SH-SY5Y (cell line): ENCODE measurements at regions not wholly inside any gene's neighbourhood (a gene's known extent, or its start where the extent isn't known, plus 50 kb on each side); places are given as distances from the start of the nearest gene placed in this dataset.

Experiments used
- GATA2 ChIP-seq: IDR thresholded peaks from 2 replicates; pipeline ENCODE4 v1.6.1; 2011; ENCODE audit warnings: mild to moderate bottlenecking, low read depth, low read length
- GATA3 ChIP-seq: IDR thresholded peaks from 2 replicates; pipeline ENCODE4 v1.6.1; 2011; ENCODE audit warnings: low read depth, mild to moderate bottlenecking, low read length, moderate library complexity

DNA sequence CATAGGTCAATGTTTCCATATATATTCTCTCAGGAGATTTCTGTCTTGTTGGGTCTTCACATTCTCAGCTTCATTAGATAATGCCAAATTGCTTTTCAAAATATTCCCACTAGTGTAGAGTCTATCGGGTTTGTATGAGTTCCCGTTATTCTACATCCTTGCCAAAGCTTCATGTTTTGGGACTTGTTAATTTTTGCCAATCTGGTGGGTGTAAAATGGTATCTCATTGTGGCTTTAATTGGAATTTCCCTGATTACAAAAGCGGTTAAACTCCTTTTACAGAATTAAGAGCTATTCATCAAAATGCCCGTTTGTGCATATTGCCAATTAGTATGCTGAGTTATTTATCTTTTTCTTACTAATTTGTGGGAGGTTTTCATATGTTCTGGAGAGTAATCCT, 708.4 kb upstream of the ADAMTS5 start:
- no peak for TF ChIP-seq GATA2
- no peak for TF ChIP-seq GATA3

DNA sequence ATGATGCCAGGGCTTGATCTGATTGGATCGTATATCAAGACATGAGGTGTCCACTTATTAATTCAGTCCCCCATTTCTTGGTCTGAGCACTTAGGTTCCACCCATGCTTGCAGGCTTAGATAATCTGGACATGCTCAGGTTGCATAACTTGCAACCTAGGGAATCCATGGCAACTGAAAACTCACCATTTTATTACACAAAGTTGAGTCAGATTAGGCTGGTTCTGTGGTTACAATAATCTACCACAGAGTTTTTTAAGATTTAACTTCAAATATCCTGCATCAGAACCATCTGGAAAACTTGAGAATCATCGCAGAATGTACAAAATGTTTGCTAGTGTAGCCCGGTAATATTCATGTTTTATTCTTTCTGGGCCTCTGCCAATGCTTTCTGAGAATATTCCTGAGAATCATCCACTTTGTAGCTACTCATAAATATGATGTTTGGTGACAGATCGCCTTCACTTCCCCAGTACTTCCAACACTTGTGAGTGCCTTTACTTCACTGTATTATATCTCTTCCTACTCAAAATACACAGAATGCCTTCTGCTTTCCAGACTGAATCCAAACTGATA, 707.2 kb upstream of the ADAMTS5 start:
- TF ChIP-seq GATA2 (no peak), GATA3 (no peak)

DNA sequence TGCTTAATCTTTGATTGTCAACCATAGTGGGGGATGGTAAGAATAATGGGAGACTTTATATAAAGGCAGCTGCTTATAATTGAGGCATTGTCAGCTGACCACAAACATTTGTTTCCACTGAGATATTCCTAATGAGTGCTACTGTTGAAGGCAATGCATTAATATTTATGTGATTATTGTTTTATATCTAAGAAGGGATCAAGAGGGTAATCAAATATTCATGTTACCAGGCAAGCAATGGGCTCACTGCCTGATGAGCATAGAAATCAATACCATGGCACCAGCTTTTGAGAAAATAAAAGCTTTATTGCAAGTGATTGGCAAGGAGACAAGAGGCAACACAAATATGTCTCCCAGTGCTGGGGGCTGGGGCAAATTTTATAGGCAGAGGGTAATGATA, 706.7 kb upstream of the ADAMTS5 start:
- TF ChIP-seq GATA3 (no peak), GATA2 (no peak)

DNA sequence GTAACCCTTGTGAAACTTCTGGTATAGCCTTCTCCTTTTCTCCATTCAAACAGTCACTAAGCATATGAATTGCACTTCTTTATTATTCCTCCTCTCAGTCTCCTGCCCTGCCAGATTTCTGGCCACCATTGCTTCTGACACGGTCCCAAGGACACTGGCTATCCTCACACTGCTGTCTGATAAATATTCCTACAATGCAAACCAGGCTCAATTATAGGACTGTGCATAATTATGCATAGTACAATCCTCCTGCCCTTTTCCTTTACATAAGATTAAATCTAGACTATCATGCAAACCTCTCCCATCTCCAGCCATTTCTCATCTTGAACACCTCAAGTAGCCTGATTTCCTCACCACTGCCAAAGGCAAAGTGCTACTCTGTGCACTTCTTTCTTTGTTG, 704.3 kb upstream of the ADAMTS5 start:
- TF ChIP-seq GATA3 (no peak), GATA2 (no peak)

DNA sequence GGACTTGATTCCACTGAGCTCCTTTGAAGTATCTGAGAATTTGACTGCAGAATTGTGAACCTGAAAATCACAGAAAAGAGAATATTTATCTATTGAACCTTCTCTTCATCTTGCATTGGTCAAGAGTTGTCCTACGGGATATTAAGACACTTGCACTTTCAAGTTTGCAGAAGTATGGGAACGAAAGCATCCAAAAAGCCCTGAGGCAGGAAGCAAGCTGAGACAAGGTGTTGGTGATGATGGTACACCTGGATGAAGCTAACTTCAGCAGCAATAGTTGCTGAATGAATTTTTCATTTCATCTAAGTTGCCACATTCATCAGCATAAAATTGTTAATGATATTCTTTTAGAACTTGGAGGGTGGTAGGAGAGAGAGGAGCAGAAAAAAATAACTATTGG, 686.6 kb upstream of the ADAMTS5 start:
- TF ChIP-seq GATA2 (no peak), GATA3 (no peak)

GRCh38 chr21:27649762-27650161, 682.9 kb upstream of the ADAMTS5 start:
- TF ChIP-seq GATA2 (no peak), GATA3 (no peak)

GRCh38 chr21:27649323-27649722, 682.4 kb upstream of the ADAMTS5 start:
- TF ChIP-seq GATA2 (no peak), GATA3 (no peak)

DNA sequence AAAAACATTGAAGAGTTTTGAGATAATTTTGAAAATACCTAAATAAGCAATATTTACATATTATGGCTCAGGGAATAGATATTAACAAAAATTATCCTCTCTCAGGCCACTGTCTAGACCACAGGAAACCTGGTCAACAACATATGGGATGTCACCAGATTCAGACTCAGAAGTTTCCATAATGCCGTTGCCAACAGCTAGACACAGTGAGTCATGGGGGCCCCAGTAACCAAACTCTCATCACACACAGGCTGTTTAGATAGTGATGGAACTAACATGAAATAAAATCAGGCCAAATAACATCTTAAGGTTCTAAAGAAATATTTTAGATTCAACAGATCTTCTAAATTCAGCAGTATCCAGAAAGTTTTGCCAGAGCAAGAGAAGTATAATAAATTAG, 681.7 kb upstream of the ADAMTS5 start:
- TF ChIP-seq GATA2 (no peak), GATA3 (no peak)

DNA sequence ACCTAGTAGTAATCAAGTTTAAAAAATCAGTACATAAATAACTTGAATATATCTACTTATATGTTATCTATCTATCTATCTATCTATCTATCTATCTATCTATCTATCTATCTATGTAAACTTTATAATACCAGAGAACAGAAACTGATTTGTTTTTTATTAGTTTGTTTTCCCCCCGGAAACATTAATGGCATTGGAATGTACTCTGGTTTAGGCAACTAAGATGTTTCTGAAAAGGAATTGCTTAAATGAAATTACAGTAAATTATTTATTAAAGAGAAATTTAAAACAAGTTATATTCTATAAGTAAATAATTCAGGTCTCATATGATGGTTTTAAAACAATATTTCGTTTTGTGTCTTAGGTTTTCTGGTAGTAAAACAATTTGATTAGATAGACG, 681.0 kb upstream of the ADAMTS5 start:
- TF ChIP-seq GATA3: no peak
- no peak for TF ChIP-seq GATA2

GRCh38 chr21:27647401-27647800, 680.5 kb upstream of the ADAMTS5 start:
- no peak for TF ChIP-seq GATA2
- no peak for TF ChIP-seq GATA3

GRCh38 chr21:27646691-27647090, 679.8 kb upstream of the ADAMTS5 start:
- TF ChIP-seq GATA2 (no peak), GATA3 (no peak)

GRCh38 chr21:27646056-27646455, 679.2 kb upstream of the ADAMTS5 start:
- no peak for TF ChIP-seq GATA2
- TF ChIP-seq GATA3: no peak

- TF ChIP-seq GATA3: no peak
- TF ChIP-seq GATA2: no peak
Observed at GRCh38 chr21:27645285-27645684, 678.4 kb upstream of the ADAMTS5 start.

DNA sequence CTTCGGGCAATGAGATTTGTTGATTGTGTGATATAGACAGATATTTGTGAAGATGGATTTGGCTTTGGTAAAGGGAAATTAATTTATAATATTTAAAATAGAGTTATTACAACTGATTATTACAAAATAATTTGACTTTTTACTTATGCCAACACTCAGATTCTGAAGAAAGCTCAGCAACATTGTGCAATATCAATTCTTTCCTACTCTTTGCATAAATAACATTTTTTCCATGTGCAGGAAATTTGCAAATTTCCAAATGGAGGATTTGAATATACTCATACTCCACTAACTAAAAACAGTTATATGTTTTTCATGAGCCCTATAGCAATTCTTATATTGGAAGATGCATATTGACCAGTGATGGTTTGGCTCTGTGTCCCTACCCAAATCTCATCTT, 676.4 kb upstream of the ADAMTS5 start:
- no peak for TF ChIP-seq GATA3
- no peak for TF ChIP-seq GATA2

DNA sequence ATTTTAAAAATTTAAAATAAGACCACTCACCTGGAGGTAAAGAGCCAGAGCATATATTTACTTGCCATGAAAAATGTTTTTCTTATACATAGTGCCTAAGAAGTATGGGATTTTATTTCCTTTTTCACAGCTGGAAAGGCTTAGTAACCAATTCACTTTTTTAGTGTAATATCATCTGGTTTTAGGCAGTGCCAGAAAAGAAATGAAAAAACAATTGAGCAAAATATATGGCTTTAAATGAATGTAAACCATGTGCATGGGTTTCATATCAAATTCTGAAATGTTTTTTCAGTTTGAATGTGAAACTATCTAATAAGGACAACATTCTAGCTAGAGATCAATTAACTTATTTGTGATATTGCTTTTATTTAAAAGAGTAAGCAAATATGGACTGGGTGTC, 672.4 kb upstream of the ADAMTS5 start:
- no peak for TF ChIP-seq GATA3

GRCh38 chr21:27636656-27637055, 669.8 kb upstream of the ADAMTS5 start:
- no peak for TF ChIP-seq GATA2
- no peak for TF ChIP-seq GATA3
